Right ventricle myocardium inferior (tissue), 1 donor: ENCODE measurements at regions not wholly inside any gene's neighbourhood (a gene's known extent, or its start where the extent isn't known, plus 50 kb on each side); places are given as distances from the start of the nearest gene placed in this dataset.
A peak's percentile ranks its signal among the peaks of the same experiment; 100 is the strongest.
"Not testable (repeated sequence)": the region's sequence is repeated elsewhere in the genome, so short reads cannot be mapped to it uniquely, and the experiment has no call there.

Experiments
- ATAC-seq: fragments of 200-7000 bp; cut with Tn5 transposase; one replicate; pipeline ENCODE4 v1.9.1; 2020; ENCODE audit warnings: mild to moderate bottlenecking, moderate library complexity
- DNase-seq: peaks from one replicate; pipeline ENCODE4 v3.0.0; 2021; ENCODE audit errors: missing footprints
- intact Hi-C: fragments of 100-400 bp; cut with DNase I; formaldehyde crosslinking; loops from one replicate; pipeline ENCODE4 v1.11.0; 2022
- donor health status: DM: no; HTN: yes; CAD: no; lungs with severe emphysema.

GRCh38 chr2:87432711-87433453, 315.0 kb upstream of the PLGLB2 start:
- ATAC-seq, intact Hi-C loops, DNase-seq: not testable (repeated sequence)

- DNase-seq, intact Hi-C loops, ATAC-seq: not testable (repeated sequence)
Observed at GRCh38 chr2:87436007-87436406, 311.9 kb upstream of the PLGLB2 start.

- ATAC-seq: peak; percentile 59
- intact Hi-C loops: not testable (repeated sequence)
Observed at GRCh38 chr2:87437701-87438260, 310.1 kb upstream of the PLGLB2 start.

GRCh38 chr2:87438780-87439454, 309.0 kb upstream of the PLGLB2 start:
- intact Hi-C loops: not testable (repeated sequence)

More at GRCh38 chr2:87437701-87438260, 310.1 kb upstream of the PLGLB2 start:
- DNase-seq: not testable (repeated sequence)

GRCh38 chr2:87439617-87440204, 308.2 kb upstream of the PLGLB2 start:
- intact Hi-C loops, DNase-seq, ATAC-seq: not testable (repeated sequence)

More at GRCh38 chr2:87438780-87439454, 309.0 kb upstream of the PLGLB2 start:
- DNase-seq: not testable (repeated sequence)
- ATAC-seq: peak; percentile 47

GRCh38 chr2:87440650-87441049, 307.2 kb upstream of the PLGLB2 start:
- ATAC-seq, intact Hi-C loops, DNase-seq: not testable (repeated sequence)

GRCh38 chr2:87441375-87441774, 306.5 kb upstream of the PLGLB2 start:
- DNase-seq, ATAC-seq, intact Hi-C loops: not testable (repeated sequence)

- ATAC-seq, DNase-seq, intact Hi-C loops: not testable (repeated sequence)
Observed at GRCh38 chr2:87442983-87443577, 304.8 kb upstream of the PLGLB2 start.

GRCh38 chr2:87444951-87445350, 302.9 kb upstream of the PLGLB2 start:
- ATAC-seq, DNase-seq, intact Hi-C loops: not testable (repeated sequence)

- DNase-seq, intact Hi-C loops, ATAC-seq: not testable (repeated sequence)
Observed at GRCh38 chr2:87445613-87446312, 302.1 kb upstream of the PLGLB2 start.

GRCh38 chr2:87446313-87446696, 301.6 kb upstream of the PLGLB2 start:
- intact Hi-C loops, ATAC-seq, DNase-seq: not testable (repeated sequence)

- ATAC-seq, intact Hi-C loops, DNase-seq: not testable (repeated sequence)
Observed at GRCh38 chr2:87449462-87449980, 298.4 kb upstream of the PLGLB2 start.

GRCh38 chr2:87452193-87452592, 295.7 kb upstream of the PLGLB2 start:
- ATAC-seq, intact Hi-C loops, DNase-seq: not testable (repeated sequence)

GRCh38 chr2:87452861-87453260, 295.0 kb upstream of the PLGLB2 start:
- DNase-seq, intact Hi-C loops, ATAC-seq: not testable (repeated sequence)

GRCh38 chr2:87453965-87454364, 293.9 kb upstream of the PLGLB2 start:
- DNase-seq, intact Hi-C loops: not testable (repeated sequence)
- ATAC-seq: peak; percentile 45

- intact Hi-C loops, ATAC-seq: not testable (repeated sequence)
Observed at GRCh38 chr2:87454421-87454820, 293.5 kb upstream of the PLGLB2 start.

GRCh38 chr2:87455209-87455853, 292.6 kb upstream of the PLGLB2 start:
- intact Hi-C loops, DNase-seq: not testable (repeated sequence)
- peak; percentile 83 for ATAC-seq

More at GRCh38 chr2:87454421-87454820, 293.5 kb upstream of the PLGLB2 start:
- DNase-seq: not testable (repeated sequence)
